Activated CD4-positive, alpha-beta T cell treated with anti-CD3 and anti-CD28 coated beads for 24 hours (primary cell): ENCODE measurements at regions not wholly inside any gene's neighbourhood (a gene's known extent, or its start where the extent isn't known, plus 50 kb on each side); places are given as distances from the start of the nearest gene placed in this dataset.
"Not testable (repeated sequence)": the region's sequence is repeated elsewhere in the genome, so short reads cannot be mapped to it uniquely, and the experiment has no call there.

Experiments
- DNase-seq, 2 donors: peaks; one replicate each; pipeline ENCODE4 v3.0.0-alpha.2; 2020; ENCODE audit warnings: low read depth in 2 of 2

- DNase-seq: not testable (repeated sequence)
Measured at GRCh38 chr9:63912451-63912850, 1372.6 kb downstream of the FOXD4L5 start.

GRCh38 chr9:63909076-63909475 lies 1375.9 kb downstream of the FOXD4L5 start:
- not testable (repeated sequence) for DNase-seq

GRCh38 chr9:63899637-63900190 lies 1385.3 kb downstream of the FOXD4L5 start:
- not testable (repeated sequence) for DNase-seq

GRCh38 chr9:63881386-63881785 lies 1403.6 kb downstream of the FOXD4L5 start:
- not testable (repeated sequence) for DNase-seq

GRCh38 chr9:63876380-63876779 lies 1408.6 kb downstream of the FOXD4L5 start:
- DNase-seq: not testable (repeated sequence)

- peak in 1 of 2 donors; percentile 21 for DNase-seq
Measured at GRCh38 chr9:63859475-63860215, 1425.4 kb downstream of the FOXD4L5 start.

GRCh38 chr9:63859090-63859474 lies 1425.9 kb downstream of the FOXD4L5 start:
- DNase-seq: not testable (repeated sequence)

- not testable (repeated sequence) for DNase-seq
Measured at GRCh38 chr9:63853140-63853751, 1431.8 kb downstream of the FOXD4L5 start.

- DNase-seq: not testable (repeated sequence)
Measured at GRCh38 chr9:63824804-63825203, 1460.2 kb downstream of the FOXD4L5 start.

- not testable (repeated sequence) for DNase-seq
Measured at GRCh38 chr9:63823375-63824201, 1461.4 kb downstream of the FOXD4L5 start.

GRCh38 chr9:63822615-63823374 lies 1462.2 kb downstream of the FOXD4L5 start:
- not testable (repeated sequence) for DNase-seq

- DNase-seq: not testable (repeated sequence)
Measured at GRCh38 chr9:63821293-63821692, 1463.7 kb downstream of the FOXD4L5 start.

GRCh38 chr9:63820882-63821281 lies 1464.1 kb downstream of the FOXD4L5 start:
- DNase-seq: not testable (repeated sequence)

GRCh38 chr9:63820383-63820782 lies 1464.6 kb downstream of the FOXD4L5 start:
- DNase-seq: not testable (repeated sequence)

- peak; percentile 24 to 32 for DNase-seq
Measured at GRCh38 chr9:63817622-63818518, 1467.1 kb downstream of the FOXD4L5 start.

GRCh38 chr9:63816751-63817621 lies 1468.0 kb downstream of the FOXD4L5 start:
- DNase-seq: peak; percentile 50 to 71

GRCh38 chr9:63814970-63815669 lies 1469.9 kb downstream of the FOXD4L5 start:
- not testable (repeated sequence) for DNase-seq

GRCh38 chr9:63813391-63814021 lies 1471.5 kb downstream of the FOXD4L5 start:
- DNase-seq: not testable (repeated sequence)
